ENCODE measurements at regions not wholly inside any gene's neighbourhood (a gene's known extent, or its start where the extent isn't known, plus 50 kb on each side); places are given as distances from the start of the nearest gene placed in this dataset.

- TF ChIP-seq, protein P1, sequence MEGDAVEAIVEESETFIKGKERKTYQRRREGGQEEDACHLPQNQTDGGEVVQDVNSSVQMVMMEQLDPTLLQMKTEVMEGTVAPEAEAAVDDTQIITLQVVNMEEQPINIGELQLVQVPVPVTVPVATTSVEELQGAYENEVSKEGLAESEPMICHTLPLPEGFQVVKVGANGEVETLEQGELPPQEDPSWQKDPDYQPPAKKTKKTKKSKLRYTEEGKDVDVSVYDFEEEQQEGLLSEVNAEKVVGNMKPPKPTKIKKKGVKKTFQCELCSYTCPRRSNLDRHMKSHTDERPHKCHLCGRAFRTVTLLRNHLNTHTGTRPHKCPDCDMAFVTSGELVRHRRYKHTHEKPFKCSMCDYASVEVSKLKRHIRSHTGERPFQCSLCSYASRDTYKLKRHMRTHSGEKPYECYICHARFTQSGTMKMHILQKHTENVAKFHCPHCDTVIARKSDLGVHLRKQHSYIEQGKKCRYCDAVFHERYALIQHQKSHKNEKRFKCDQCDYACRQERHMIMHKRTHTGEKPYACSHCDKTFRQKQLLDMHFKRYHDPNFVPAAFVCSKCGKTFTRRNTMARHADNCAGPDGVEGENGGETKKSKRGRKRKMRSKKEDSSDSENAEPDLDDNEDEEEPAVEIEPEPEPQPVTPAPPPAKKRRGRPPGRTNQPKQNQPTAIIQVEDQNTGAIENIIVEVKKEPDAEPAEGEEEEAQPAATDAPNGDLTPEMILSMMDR (conservative IDR thresholded peaks at IDR 0.05; ENCODE audit: low read length): no peak
- no peak for TF ChIP-seq EZH2phosphoT487 (IDR thresholded peaks at IDR 0.05; ENCODE audit: borderline replicate concordance)
These were observed 533.1 kb upstream of the CBLB start for GRCh38 chr3:106401666-106402490.
